ENCODE measurements at regions not wholly inside any gene's neighbourhood (a gene's known extent, or its start where the extent isn't known, plus 50 kb on each side); places are given as distances from the start of the nearest gene placed in this dataset.

DNA sequence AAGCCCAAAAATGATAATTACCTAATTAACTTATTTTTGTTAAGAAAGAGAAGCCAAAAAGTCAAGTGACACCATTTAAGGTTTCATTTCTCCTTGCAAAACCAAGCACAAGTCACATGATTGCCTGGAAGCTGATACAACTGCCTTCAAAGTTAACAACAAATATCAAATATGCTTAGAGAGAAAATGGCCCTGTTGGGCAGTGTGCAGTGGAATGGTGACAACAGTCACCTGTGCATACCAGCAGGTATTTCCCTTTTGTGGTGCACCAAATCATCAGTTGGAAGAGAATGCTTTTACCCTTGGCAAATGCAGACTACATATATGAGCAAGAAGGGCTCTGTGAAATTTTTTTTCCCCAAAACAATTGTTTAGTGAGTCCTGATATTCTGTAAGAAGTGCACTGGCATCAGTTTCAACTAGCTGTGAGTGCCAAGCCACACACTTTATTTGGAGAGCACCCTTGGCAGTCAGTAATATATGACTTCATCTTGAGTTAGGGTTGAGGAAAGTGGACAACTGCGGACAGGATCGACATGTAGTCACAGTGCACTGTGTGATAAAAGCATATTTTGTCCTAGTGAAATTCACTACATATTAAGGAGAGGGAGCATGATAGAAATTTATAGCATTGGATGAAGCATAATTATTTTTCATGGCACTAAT, 74.9 kb upstream of the DOCK10 start:
- Histone ChIP-seq H2BK12ac (ENCODE audit: low read length in 2 of 2) (no peak overlapping the region), H2AFZ (ENCODE audit: low read depth, low read length) (no peak overlapping the region), H3K9ac (ENCODE audit: low read length) (no peak overlapping the region), H3K23ac (ENCODE audit: low read length in 2 of 2) (no peak overlapping the region), H3K4me1 (ENCODE audit: control insufficient read depth, insufficient read depth, low read depth, low read length) (no peaks in the 10 kb centered on the region), H3K4me3 (ENCODE audit: insufficient read depth in 1 of 2, low read depth in 1 of 2, low read length in 2 of 2) (no peak overlapping the region), H3K27me3 (ENCODE audit: control insufficient read depth in 1 of 2, insufficient read depth in 1 of 2, low read length in 2 of 2) (no peaks in the 10 kb centered on the region), H3K4ac (ENCODE audit: low read depth in 1 of 2, low read length in 2 of 2) (no peak overlapping the region), H2AK5ac (ENCODE audit: low read length, severe bottlenecking) (no peak overlapping the region), H4K91ac (ENCODE audit: low read length) (no peak overlapping the region), H2BK120ac (ENCODE audit: low read depth, low read length) (no peak overlapping the region), H4K8ac (ENCODE audit: low read length) (no peak overlapping the region), H3K14ac (ENCODE audit: low read length in 2 of 2) (no peak overlapping the region), H2BK5ac (ENCODE audit: low read depth, low read length, poor library complexity, severe bottlenecking) (no peak overlapping the region), H2BK15ac (ENCODE audit: low read depth, poor library complexity, severe bottlenecking) (no peak overlapping the region), H3K36me3 (ENCODE audit: control insufficient read depth in 1 of 2, insufficient read depth in 2 of 2, low read depth in 1 of 2, low read length in 2 of 2) (no peaks in the 10 kb centered on the region), H3K9me3 (ENCODE audit: control insufficient read depth, low read length) (no peaks in the 10 kb centered on the region), H3K27ac (ENCODE audit: low read length, poor library complexity, severe bottlenecking) (no peak overlapping the region), H3K79me1 (replicated peaks; ENCODE audit: low read length, poor library complexity, severe bottlenecking) (no peaks in the 10 kb centered on the region), H3K18ac (ENCODE audit: low read depth in 1 of 2, low read length in 2 of 2) (no peak overlapping the region), H3K4me2 (ENCODE audit: low read length, poor library complexity, severe bottlenecking) (no peak overlapping the region)
- no peak for DNase-seq
- WGBS, result 100% methylated on average over 1 of the region's 2 CpGs

GRCh38 chr2:225114786-225115323, 72.6 kb upstream of the DOCK10 start:
- Histone ChIP-seq H4K8ac (ENCODE audit: low read length) (no peak overlapping the region), H2AK5ac (ENCODE audit: low read length, severe bottlenecking) (no peak overlapping the region), H3K4me2 (ENCODE audit: low read length, poor library complexity, severe bottlenecking) (no peak overlapping the region), H2BK15ac (ENCODE audit: low read depth, poor library complexity, severe bottlenecking) (no peak overlapping the region), H2BK120ac (ENCODE audit: low read depth, low read length) (no peak overlapping the region), H2AFZ (ENCODE audit: low read depth, low read length) (no peak overlapping the region), H3K4ac (ENCODE audit: low read depth in 1 of 2, low read length in 2 of 2) (no peak overlapping the region), H3K4me3 (ENCODE audit: insufficient read depth in 1 of 2, low read depth in 1 of 2, low read length in 2 of 2) (no peak overlapping the region), H2BK5ac (ENCODE audit: low read depth, low read length, poor library complexity, severe bottlenecking) (no peak overlapping the region), H3K4me1 (ENCODE audit: control insufficient read depth, insufficient read depth, low read depth, low read length) (no peaks in the 10 kb centered on the region), H3K27ac (ENCODE audit: low read length, poor library complexity, severe bottlenecking) (no peak overlapping the region), H3K9ac (ENCODE audit: low read length) (no peak overlapping the region), H3K27me3 (ENCODE audit: control insufficient read depth in 1 of 2, insufficient read depth in 1 of 2, low read length in 2 of 2) (no peaks in the 10 kb centered on the region), H3K9me3 (ENCODE audit: control insufficient read depth, low read length) (no peaks in the 10 kb centered on the region), H4K91ac (ENCODE audit: low read length) (no peak overlapping the region), H3K36me3 (ENCODE audit: control insufficient read depth in 1 of 2, insufficient read depth in 2 of 2, low read depth in 1 of 2, low read length in 2 of 2) (no peaks in the 10 kb centered on the region), H3K23ac (ENCODE audit: low read length in 2 of 2) (no peak overlapping the region), H2BK12ac (ENCODE audit: low read length in 2 of 2) (no peak overlapping the region), H3K14ac (ENCODE audit: low read length in 2 of 2) (no peak overlapping the region), H3K79me1 (replicated peaks; ENCODE audit: low read length, poor library complexity, severe bottlenecking) (no peaks in the 10 kb centered on the region), H3K18ac (ENCODE audit: low read depth in 1 of 2, low read length in 2 of 2) (no peak overlapping the region)
- DNase-seq, result no peak
- WGBS, result 100% methylated on average over 1 of the region's 2 CpGs

DNA sequence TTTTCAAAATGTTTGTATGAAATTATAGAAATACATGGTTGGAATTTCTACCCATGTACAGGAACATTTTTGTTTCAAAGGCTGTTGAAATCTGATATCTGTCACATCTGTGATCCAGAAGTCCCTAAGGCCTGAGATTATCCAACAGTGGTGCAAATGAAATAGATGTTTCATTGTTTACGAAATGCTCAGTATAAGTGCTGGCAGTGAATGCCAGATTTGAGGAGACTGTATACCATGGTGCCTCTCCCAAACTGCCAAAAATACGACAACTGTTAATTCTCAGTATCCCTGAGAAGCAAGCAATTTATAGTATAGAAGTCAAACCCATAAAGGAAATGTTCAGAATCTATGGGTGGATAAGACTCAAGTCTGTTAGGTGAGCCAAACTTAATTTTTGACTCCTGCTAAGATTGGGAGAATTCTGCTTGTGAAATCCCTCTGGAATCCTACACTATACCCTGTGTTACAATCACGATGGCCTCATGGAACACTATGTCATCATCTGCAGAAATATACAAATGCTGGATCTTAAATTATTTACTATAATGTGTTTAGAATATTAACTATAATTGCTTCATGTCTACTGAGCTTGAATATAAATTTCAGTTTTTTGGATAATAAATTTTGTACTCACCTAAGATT, 71.2 kb upstream of the DOCK10 start:
- no peak overlapping the region for H2AK5ac ChIP-seq (ENCODE audit: low read length, severe bottlenecking)
- no peaks in the 10 kb centered on the region for H3K79me1 ChIP-seq (replicated peaks; ENCODE audit: low read length, poor library complexity, severe bottlenecking)
- H3K4ac ChIP-seq (ENCODE audit: low read depth in 1 of 2, low read length in 2 of 2), result no peak overlapping the region
- no peak overlapping the region for H2BK15ac ChIP-seq (ENCODE audit: low read depth, poor library complexity, severe bottlenecking)
- no peak overlapping the region for H4K8ac ChIP-seq (ENCODE audit: low read length)
- no peak overlapping the region for H3K9ac ChIP-seq (ENCODE audit: low read length)
- DNase-seq, result no peak
- H3K27me3 ChIP-seq (ENCODE audit: control insufficient read depth in 1 of 2, insufficient read depth in 1 of 2, low read length in 2 of 2), result no peaks in the 10 kb centered on the region
- H2AFZ ChIP-seq (ENCODE audit: low read depth, low read length), result no peak overlapping the region
- H3K4me3 ChIP-seq (ENCODE audit: insufficient read depth in 1 of 2, low read depth in 1 of 2, low read length in 2 of 2), result no peak overlapping the region
- WGBS, result 93% methylated on average over 1 of the region's 3 CpGs
- H3K27ac ChIP-seq (ENCODE audit: low read length, poor library complexity, severe bottlenecking), result no peak overlapping the region
- no peaks in the 10 kb centered on the region for H3K36me3 ChIP-seq (ENCODE audit: control insufficient read depth in 1 of 2, insufficient read depth in 2 of 2, low read depth in 1 of 2, low read length in 2 of 2)
- no peak overlapping the region for H4K91ac ChIP-seq (ENCODE audit: low read length)
- no peaks in the 10 kb centered on the region for H3K9me3 ChIP-seq (ENCODE audit: control insufficient read depth, low read length)
- H2BK12ac ChIP-seq (ENCODE audit: low read length in 2 of 2), result no peak overlapping the region
- no peak overlapping the region for H3K4me2 ChIP-seq (ENCODE audit: low read length, poor library complexity, severe bottlenecking)
- H3K14ac ChIP-seq (ENCODE audit: low read length in 2 of 2), result no peak overlapping the region
- no peak overlapping the region for H3K23ac ChIP-seq (ENCODE audit: low read length in 2 of 2)
- no peak overlapping the region for H2BK120ac ChIP-seq (ENCODE audit: low read depth, low read length)
- H3K18ac ChIP-seq (ENCODE audit: low read depth in 1 of 2, low read length in 2 of 2), result no peak overlapping the region
- H2BK5ac ChIP-seq (ENCODE audit: low read depth, low read length, poor library complexity, severe bottlenecking), result no peak overlapping the region
- no peaks in the 10 kb centered on the region for H3K4me1 ChIP-seq (ENCODE audit: control insufficient read depth, insufficient read depth, low read depth, low read length)

DNA sequence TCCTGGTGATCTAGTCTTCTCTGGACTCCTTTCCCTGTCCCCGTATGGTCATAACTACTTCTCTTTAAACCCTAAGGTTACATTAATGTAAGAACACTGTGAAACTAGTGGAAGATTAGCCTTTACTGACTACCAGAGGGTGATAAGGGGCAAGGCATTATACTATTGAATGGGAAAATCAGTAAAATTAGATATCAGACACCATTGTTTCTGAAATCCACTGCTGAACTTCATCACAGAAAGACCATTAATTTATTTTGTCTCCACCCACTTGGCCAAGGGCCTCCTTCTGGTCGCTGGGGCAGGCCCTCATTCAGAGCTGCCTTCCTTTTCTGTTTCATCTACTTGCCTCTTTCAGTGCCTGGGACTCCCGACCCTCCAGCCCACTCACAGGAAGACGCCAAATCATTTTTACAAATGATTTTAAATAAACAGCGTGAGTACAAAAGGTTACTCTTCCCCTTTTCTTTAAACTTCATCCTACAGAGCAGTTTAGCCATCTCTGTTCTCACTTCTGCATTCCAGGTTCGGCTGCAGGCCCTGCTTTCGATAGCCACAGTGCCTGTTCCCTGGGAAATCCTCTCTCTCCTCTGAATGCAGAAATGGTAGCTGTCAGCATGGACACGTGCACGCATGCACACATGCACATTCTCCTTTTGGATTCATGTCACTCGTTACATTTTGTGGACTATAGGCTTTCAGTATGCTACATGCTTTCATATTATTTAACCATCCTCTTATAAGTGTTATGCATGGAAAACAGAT, 70.3 kb upstream of the DOCK10 start:
- no peak overlapping the region for H3K18ac ChIP-seq (ENCODE audit: low read depth in 1 of 2, low read length in 2 of 2)
- H3K4me2 ChIP-seq (ENCODE audit: low read length, poor library complexity, severe bottlenecking), result no peak overlapping the region
- H3K79me1 ChIP-seq (replicated peaks; ENCODE audit: low read length, poor library complexity, severe bottlenecking), result no peaks in the 10 kb centered on the region
- no peak overlapping the region for H4K91ac ChIP-seq (ENCODE audit: low read length)
- H3K4me3 ChIP-seq (ENCODE audit: insufficient read depth in 1 of 2, low read depth in 1 of 2, low read length in 2 of 2), result no peak overlapping the region
- no peak overlapping the region for H3K27ac ChIP-seq (ENCODE audit: low read length, poor library complexity, severe bottlenecking)
- no peak overlapping the region for H4K8ac ChIP-seq (ENCODE audit: low read length)
- no peaks in the 10 kb centered on the region for H3K36me3 ChIP-seq (ENCODE audit: control insufficient read depth in 1 of 2, insufficient read depth in 2 of 2, low read depth in 1 of 2, low read length in 2 of 2)
- no peak overlapping the region for H2AFZ ChIP-seq (ENCODE audit: low read depth, low read length)
- WGBS, result 89% methylated on average over 9 of the region's 10 CpGs
- H2AK5ac ChIP-seq (ENCODE audit: low read length, severe bottlenecking), result no peak overlapping the region
- no peaks in the 10 kb centered on the region for H3K9me3 ChIP-seq (ENCODE audit: control insufficient read depth, low read length)
- no peak overlapping the region for H2BK5ac ChIP-seq (ENCODE audit: low read depth, low read length, poor library complexity, severe bottlenecking)
- DNase-seq, result no peak
- H3K4me1 ChIP-seq (ENCODE audit: control insufficient read depth, insufficient read depth, low read depth, low read length), result no peaks in the 10 kb centered on the region
- no peak overlapping the region for H3K9ac ChIP-seq (ENCODE audit: low read length)
- no peaks in the 10 kb centered on the region for H3K27me3 ChIP-seq (ENCODE audit: control insufficient read depth in 1 of 2, insufficient read depth in 1 of 2, low read length in 2 of 2)
- H3K14ac ChIP-seq (ENCODE audit: low read length in 2 of 2), result no peak overlapping the region
- no peak overlapping the region for H2BK120ac ChIP-seq (ENCODE audit: low read depth, low read length)
- no peak overlapping the region for H3K4ac ChIP-seq (ENCODE audit: low read depth in 1 of 2, low read length in 2 of 2)
- H2BK12ac ChIP-seq (ENCODE audit: low read length in 2 of 2), result no peak overlapping the region
- H2BK15ac ChIP-seq (ENCODE audit: low read depth, poor library complexity, severe bottlenecking), result no peak overlapping the region
- no peak overlapping the region for H3K23ac ChIP-seq (ENCODE audit: low read length in 2 of 2)

All from mesenchymal stem cell (in vitro differentiated cells and primary cell).